SIG-M5 treated with dmso at 0.1 percent for 504 hours (cell line): ENCODE measurements at regions not wholly inside any gene's neighbourhood (a gene's known extent, or its start where the extent isn't known, plus 50 kb on each side); places are given as distances from the start of the nearest gene placed in this dataset.

Experiments
- DNase-seq: peaks from one replicate; lab custom pipeline; 2025; ENCODE audit not compliant: unreplicated experiment; lab: John Stamatoyannopoulos, UW

GRCh38 chr2:52222128-52222527 is 1190.2 kb upstream of the NRXN1 start:
- no peak for DNase-seq

DNA sequence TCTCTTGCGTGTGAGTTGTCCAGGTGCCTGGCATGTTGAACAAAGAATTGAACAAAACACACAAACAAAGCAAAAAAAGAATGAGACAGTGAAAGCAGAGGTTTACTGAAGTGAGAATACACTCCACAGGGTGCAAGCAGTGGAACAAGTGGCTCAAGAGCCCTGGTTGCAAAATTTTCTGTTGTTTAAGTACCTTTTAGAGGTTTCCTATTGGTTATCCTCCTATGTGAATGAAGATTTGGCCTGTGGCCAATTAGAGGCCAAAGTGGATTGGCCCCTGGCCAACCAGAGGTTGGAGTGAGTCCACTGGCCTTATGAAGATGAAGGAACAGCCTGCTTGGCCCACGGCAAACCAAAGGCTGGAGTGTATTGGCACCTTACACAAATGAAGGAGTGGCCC is 1188.5 kb upstream of the NRXN1 start:
- DNase-seq: no peak

GRCh38 chr2:52210611-52211010 is 1178.7 kb upstream of the NRXN1 start:
- no peak for DNase-seq

DNA sequence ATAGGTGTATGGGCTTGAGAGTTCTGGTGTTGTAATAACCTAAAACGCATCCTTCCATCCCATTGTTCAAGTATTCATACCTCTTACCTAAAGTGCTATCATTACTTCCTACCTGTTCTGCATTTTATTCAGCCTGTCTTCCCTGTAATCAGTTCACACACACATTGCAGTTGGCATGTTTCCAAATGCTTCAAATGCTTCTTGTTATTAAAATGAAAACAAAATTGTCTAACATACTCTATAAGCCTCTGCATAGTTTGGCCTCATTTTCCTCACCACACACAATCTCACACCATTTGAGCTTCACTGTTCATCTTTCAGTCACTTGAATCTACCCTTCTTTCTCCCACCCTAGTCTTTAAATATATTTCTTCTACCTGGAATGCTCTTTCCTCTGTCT is 1178.2 kb upstream of the NRXN1 start:
- DNase-seq: no peak

GRCh38 chr2:52194342-52194741 is 1162.4 kb upstream of the NRXN1 start:
- no peak for DNase-seq

- DNase-seq: no peak
Measured at GRCh38 chr2:52193804-52194203, 1161.9 kb upstream of the NRXN1 start.

- DNase-seq: no peak
Measured at GRCh38 chr2:52192656-52193055, 1160.7 kb upstream of the NRXN1 start.

DNA sequence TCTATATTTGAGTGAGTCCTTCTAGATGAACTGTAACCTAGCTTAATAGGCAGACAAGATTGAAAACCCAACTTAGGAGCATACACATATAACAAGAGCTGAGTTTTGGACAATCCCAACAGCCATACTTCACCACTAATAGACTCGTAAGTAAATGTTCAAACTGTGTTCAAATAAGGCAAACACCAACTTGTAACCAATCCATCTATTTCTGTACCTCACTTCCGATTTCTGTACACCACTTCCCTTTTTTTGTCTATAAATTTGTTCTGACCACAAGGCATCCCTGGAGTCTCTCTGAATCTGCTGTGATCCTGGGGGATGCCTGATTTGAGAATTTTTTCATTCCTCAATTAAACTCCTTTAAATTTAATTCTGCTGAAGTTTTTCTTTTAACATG is 1149.1 kb upstream of the NRXN1 start:
- DNase-seq: peak; percentile 78

DNA sequence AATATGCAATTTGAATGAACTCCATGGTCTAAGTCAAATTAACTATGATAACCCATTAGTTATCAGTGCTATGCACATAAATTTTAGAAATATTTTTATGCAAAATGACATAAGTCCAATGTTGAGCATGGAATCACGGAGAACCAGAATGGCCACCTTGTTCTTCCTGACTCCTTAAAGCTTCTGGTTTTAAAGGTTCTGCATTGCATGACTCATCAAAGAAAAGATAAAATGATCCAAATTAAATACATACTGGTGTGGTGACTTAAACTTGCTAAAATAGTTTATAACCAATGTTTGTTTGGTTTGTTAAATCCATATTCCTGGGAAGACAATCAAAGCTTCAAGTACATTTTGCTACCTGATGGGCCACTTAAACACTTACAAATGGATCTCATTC is 1146.9 kb upstream of the NRXN1 start:
- DNase-seq: no peak

DNA sequence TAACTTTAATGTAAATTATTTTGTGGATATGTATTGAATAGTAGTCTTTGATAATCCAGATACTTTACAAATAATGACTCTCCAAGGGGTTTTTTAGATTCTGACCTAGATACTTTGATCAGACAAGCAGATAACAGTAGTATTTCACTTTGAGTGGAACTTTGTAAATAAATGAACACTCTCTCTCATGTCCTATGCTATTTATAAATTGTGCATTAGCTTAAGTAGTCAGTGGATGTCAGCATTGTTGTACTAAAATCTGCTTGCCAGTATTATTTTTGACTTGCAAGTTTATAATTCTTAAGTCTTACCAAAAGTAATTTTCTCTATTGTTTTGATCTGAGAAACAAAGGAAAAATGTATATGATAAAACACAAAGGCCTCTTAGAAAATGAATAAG is 1113.1 kb upstream of the NRXN1 start:
- DNase-seq: no peak

- no peak for DNase-seq
Measured at GRCh38 chr2:52144590-52144989, 1112.7 kb upstream of the NRXN1 start.

- DNase-seq: no peak
Measured at GRCh38 chr2:52141076-52141475, 1109.1 kb upstream of the NRXN1 start.

- DNase-seq: no peak
Measured at GRCh38 chr2:52139241-52139640, 1107.3 kb upstream of the NRXN1 start.

DNA sequence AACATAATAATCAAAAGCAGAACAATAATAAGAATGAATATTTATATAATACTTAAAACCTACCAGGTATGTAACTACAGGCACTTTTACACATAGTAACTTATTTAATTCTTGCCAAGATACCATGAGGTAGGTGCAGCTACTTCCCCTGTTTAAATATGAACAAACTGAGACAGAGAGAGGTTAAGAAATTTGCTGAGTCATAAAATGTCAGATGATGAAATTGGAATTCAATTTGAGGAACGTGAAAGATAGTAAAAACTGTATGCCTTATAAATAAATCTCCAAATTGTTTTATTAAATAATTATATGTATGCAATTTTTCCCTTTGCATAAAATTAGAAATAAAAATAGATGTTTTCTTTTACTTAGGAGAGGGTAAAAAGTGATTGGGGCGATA is 1103.3 kb upstream of the NRXN1 start:
- no peak for DNase-seq

DNA sequence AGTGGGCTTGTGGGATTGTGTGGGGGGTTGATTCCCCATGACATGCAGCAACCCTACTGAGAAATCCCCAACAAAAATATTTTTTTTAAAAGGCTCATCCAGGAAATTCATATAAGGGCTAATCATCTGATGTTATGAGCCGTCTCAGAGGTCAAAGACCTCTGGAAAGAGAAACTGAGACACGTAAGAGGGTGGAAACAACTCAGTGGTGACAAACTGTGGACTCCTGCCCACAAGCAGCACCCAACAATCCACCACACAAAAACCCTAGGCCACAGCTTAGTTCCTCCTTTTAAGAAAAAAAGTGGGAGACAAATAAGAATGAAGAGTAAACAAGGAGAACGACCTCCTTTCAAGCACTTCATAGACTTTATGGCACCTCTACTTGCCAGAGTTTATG is 1096.1 kb upstream of the NRXN1 start:
- no peak for DNase-seq

DNA sequence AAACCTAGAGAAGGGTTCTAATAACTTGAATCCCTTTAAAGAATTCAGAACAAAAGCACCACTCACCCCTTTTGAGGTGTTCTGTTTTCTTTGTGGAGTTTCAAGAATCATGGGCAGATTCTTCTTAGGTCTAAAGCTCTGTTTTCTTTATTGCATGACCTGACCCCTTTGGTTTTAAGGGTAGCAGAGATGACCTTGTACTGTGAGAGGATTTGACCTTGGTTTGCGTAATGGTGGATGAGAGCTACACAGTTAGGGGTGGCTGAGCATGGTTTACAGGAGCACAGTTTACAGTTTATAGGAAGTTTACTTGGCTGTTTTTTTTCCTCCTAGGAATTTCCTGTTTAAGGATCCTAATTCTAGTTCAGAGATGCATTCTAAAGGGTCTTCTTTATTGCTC is 1095.6 kb upstream of the NRXN1 start:
- DNase-seq: no peak

- peak; percentile 30 for DNase-seq
Measured at GRCh38 chr2:52117299-52117698, 1085.4 kb upstream of the NRXN1 start.

- DNase-seq: no peak
Measured at GRCh38 chr2:52115750-52116149, 1083.8 kb upstream of the NRXN1 start.

GRCh38 chr2:52113338-52113737 is 1081.4 kb upstream of the NRXN1 start:
- no peak for DNase-seq

DNA sequence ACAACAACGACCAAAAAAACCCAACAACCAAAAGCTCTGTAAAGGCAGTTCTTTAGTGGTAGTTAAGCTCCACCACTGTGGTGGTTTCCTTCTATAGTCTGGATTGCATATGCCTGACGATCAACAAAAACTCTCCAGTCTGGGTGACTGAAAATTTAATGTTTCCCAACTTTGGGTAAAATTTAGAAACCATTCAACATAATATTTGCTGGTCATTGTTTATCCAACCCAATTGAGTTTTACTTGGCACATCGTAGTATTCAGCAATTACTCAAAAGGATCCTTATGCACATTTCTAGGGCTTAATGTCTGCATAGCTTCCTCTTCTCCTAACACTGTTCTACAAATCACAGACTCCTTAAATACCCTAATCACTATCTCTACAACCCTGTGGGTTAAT is 1080.2 kb upstream of the NRXN1 start:
- DNase-seq: no peak

GRCh38 chr2:52107124-52107523 is 1075.2 kb upstream of the NRXN1 start:
- DNase-seq: no peak

DNA sequence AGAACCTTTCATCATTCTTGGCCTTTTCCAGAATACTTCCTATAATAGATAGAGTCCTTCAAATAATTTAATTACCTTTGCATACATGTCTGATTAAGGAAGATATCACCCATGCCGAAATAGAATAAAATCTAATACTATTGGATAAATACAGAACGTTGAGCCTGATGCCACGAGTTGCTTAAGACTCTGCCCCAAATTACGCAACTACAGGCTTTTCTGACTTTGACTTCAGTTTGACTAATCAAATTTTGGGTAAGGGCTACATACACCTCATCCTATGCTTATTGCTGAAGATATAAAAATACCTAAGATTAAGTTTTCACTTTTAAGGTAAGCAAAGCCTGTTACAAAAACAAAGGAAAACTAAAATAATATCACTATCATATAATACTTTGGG is 1065.1 kb upstream of the NRXN1 start:
- no peak for DNase-seq

GRCh38 chr2:52084759-52085158 is 1052.8 kb upstream of the NRXN1 start:
- DNase-seq: peak; percentile 40

GRCh38 chr2:52083214-52083613 is 1051.3 kb upstream of the NRXN1 start:
- no peak for DNase-seq
